PC-9 (cell line): ENCODE measurements at regions not wholly inside any gene's neighbourhood (a gene's known extent, or its start where the extent isn't known, plus 50 kb on each side); places are given as distances from the start of the nearest gene placed in this dataset.

Experiments used
- CTCF ChIP-seq: fragments of 200-600 bp; sonication (generic); conservative IDR thresholded peaks from 2 replicates; pipeline ENCODE4 v1.6.1; 2017; ENCODE audit warnings: mixed run types, antibody characterized with exemption, mild to moderate bottlenecking, moderate library complexity
- EZH2 ChIP-seq: fragments of 200-600 bp; sonication (generic); IDR thresholded peaks from 2 replicates; pipeline ENCODE4 v1.8.0; 2017; ENCODE audit warnings: antibody characterized with exemption, low read depth

GRCh38 chr4:126411047-126411446 is 1096.3 kb downstream of the FAT4 start:
- TF ChIP-seq EZH2 (no peak), CTCF (no peak)
